ENCODE measurements at regions not wholly inside any gene's neighbourhood (a gene's known extent, or its start where the extent isn't known, plus 50 kb on each side); places are given as distances from the start of the nearest gene placed in this dataset.
"Not testable (repeated sequence)": the region's sequence is repeated elsewhere in the genome, so short reads cannot be mapped to it uniquely, and the experiment has no call there.

- H3K4me3 ChIP-seq (ENCODE audit: low read depth, low read length), result no peak overlapping the region
- no peak for DNase-seq (ENCODE audit: low read depth)
- TF ChIP-seq, protein P1, sequence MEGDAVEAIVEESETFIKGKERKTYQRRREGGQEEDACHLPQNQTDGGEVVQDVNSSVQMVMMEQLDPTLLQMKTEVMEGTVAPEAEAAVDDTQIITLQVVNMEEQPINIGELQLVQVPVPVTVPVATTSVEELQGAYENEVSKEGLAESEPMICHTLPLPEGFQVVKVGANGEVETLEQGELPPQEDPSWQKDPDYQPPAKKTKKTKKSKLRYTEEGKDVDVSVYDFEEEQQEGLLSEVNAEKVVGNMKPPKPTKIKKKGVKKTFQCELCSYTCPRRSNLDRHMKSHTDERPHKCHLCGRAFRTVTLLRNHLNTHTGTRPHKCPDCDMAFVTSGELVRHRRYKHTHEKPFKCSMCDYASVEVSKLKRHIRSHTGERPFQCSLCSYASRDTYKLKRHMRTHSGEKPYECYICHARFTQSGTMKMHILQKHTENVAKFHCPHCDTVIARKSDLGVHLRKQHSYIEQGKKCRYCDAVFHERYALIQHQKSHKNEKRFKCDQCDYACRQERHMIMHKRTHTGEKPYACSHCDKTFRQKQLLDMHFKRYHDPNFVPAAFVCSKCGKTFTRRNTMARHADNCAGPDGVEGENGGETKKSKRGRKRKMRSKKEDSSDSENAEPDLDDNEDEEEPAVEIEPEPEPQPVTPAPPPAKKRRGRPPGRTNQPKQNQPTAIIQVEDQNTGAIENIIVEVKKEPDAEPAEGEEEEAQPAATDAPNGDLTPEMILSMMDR (conservative IDR thresholded peaks at IDR 0.05; ENCODE audit: low read depth, low read length), result no peak
These were observed 86.1 kb downstream of the RRAGC start for GRCh38 chr1:38773483-38773882.

- no peak overlapping the region for H3K4me3 ChIP-seq (ENCODE audit: low read depth, low read length)
- DNase-seq (ENCODE audit: low read depth), result no peak
- TF ChIP-seq, protein P1 (conservative IDR thresholded peaks at IDR 0.05; ENCODE audit: low read depth, low read length), result no peak
These were observed 86.6 kb downstream of the RRAGC start for GRCh38 chr1:38772953-38773352.

DNA sequence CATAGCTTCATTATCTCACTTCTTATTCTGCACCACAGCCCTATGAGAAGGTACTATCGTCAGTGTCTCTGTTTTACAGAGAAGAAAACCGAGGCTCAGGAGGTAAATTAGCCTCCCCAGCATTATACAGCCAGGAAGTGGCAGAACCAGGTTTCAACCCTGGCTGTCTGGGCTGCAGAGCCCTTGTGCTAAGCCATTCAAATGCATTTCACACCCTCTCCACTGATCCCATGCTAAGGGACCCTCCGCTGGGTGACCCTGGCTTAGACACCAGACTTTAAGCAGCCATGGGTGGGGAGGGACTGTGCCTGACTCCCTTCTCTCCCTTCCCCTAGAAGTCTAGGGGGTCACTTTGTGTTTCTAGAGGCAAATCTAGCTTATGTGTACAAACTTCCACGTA lies 87.5 kb downstream of the RRAGC start:
- no peak for DNase-seq (ENCODE audit: low read depth)
- no peak overlapping the region for H3K4me3 ChIP-seq (ENCODE audit: low read depth, low read length)
- TF ChIP-seq, protein P1 (conservative IDR thresholded peaks at IDR 0.05; ENCODE audit: low read depth, low read length), result no peak

GRCh38 chr1:38770516-38771173 lies 88.9 kb downstream of the RRAGC start:
- DNase-seq (ENCODE audit: low read depth); H3K4me3 ChIP-seq (ENCODE audit: low read depth, low read length): not testable (repeated sequence)

- no peak overlapping the region for H3K4me3 ChIP-seq (ENCODE audit: low read depth, low read length)
- TF ChIP-seq, protein P1 (conservative IDR thresholded peaks at IDR 0.05; ENCODE audit: low read depth, low read length), result no peak
- no peak for DNase-seq (ENCODE audit: low read depth)
These were observed 93.4 kb downstream of the RRAGC start for GRCh38 chr1:38766125-38766524.

DNA sequence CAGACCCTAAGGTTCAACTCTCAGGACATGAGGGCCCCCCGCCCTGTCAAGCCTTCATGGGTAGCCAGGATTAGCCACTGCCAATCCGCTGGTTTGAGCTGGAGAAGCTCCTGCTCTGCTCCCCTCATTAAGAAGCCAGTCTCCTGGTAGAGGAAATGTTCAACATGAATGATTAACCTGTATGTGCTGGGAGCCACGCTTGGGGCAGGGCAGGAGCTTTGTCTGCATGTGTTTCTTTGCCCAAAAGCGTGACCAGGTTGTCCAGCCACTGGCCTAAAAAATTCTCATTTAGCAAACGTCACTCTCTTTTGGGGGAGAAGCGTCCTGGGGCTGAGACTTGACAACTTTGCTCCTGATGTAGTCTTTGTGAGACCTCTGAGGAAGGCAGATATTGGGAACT lies 96.5 kb downstream of the RRAGC start:
- DNase-seq (ENCODE audit: low read depth), result no peak
- H3K4me3 ChIP-seq (ENCODE audit: low read depth, low read length), result no peak overlapping the region
- TF ChIP-seq, protein P1 (conservative IDR thresholded peaks at IDR 0.05; ENCODE audit: low read depth, low read length), result no peak

DNA sequence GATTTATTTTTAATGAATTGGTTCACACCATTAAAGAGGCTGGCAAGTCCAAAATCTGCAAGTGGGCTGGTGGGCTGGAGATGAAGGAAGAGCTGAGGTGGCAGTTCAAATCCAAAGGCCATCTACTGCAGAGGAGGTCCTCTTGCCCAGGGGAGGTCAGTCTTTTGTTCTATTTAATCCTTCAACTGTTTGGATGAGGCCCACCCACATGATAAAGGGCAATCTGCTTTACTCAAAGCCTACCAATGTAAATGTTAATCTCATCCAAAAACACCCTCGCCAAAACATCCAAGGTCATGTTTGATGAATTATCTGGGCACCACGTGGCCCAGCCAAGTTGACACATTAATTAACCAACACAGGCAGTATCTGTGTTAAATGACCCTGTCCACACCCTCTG lies 99.0 kb downstream of the RRAGC start:
- no peak overlapping the region for H3K4me3 ChIP-seq (ENCODE audit: low read depth, low read length)
- DNase-seq (ENCODE audit: low read depth), result no peak
- TF ChIP-seq, protein P1 (conservative IDR thresholded peaks at IDR 0.05; ENCODE audit: low read depth, low read length), result no peak
